ENCODE measurements at regions not wholly inside any gene's neighbourhood (a gene's known extent, or its start where the extent isn't known, plus 50 kb on each side); places are given as distances from the start of the nearest gene placed in this dataset.

DNA sequence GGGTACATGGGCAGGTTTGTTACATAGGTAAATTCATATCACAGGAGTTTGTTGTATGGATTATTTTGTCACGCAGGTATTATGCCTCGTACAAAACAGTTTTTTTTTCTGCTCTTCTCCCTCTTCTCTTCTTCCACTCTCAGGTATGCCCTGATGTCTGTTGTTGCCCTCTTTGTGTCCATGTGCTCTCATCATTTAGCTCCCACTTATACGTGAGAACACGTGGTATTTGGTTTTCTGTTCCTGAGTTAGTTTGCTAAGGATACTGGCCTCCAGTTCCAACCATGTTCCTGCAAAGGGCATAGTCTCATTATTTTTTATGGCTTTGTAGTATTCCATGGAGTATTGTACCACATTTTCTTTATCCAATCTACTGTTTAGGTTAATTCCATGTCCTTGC is 65.7 kb downstream of the UNC5CL start:
- no peak for DNase-seq

DNA sequence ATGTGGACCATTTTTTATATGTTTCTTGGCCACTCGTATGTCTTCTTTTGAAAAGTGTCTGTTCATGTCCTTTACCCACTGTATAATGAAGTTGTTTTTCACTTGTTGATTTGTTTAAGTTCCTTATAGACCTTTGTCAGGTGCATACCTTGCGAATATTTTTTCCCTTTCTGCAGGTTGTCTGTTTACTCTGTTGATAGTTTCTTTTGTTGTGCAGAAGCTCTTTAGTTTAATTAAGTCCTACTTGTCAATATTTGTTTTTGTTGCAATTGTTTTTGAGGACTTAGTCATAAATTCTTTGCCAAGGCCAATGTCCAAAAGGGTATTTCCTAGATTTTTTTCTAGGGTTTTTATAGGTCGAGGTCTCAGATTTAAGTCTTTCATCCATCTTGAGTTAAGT is 66.2 kb downstream of the UNC5CL start:
- no peak for DNase-seq

DNA sequence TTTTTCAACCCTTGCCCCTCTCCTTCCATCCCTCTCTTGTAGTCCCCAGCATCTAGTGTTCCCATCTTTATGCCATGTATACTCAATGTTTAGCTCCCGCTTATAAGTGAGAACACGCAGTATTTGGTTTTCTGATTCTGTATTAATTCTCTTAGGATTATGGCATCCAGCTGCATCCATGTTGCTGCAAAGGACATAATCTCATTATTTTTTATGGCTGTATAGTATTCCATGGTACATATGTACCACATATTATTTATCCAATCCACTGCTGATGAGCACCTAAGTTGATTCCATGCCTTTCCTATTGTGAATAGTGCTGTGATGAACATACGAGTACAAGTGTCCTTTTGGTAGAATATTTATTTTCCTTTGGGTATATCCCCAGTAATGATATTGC is 66.8 kb downstream of the UNC5CL start:
- DNase-seq: no peak

DNA sequence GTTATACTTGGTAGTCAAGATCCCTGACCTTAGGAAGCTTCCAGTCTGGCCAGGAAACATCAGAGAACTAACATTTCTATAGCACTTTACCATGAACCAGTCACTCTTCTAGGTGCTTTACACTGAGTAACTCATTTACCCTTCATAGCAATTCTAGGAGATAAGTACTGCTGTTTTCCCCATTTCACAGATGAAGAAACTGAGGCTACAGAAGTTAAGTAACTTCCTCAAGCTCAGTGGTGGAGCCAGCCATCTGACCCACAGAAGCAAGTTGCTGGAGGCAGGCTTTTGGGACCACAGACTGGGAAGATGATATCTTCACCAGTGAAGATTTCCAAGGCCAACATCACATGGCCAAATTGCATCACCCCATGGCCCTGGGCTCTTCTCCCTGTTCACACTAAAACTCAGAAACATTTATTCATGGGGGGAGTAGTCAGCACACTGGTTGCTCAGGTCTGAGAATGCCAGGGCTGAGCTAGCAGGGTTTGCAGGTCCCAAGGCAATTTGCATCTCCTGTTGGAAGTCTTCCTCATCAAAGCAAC is 70.3 kb downstream of the UNC5CL start:
- no peak for DNase-seq

DNA sequence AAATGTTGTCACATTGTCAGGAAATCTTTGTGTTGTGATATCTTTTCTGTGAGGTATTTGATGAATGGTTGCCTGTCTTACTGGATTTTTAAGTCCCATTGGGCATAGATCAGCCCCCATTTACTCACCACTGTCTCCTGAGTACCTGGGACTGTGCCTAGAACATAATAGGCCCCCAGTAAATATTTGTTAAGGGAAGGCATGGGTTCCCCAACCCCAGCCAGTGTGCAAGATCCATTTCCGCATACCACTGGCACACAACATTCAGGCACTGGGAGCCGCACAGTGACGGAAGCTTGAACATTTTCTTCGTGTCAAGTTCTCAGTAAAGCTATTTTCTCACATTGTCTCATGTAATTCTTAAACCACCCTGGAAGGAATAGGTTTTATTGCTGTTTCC is 72.2 kb downstream of the UNC5CL start:
- no peak for DNase-seq

DNA sequence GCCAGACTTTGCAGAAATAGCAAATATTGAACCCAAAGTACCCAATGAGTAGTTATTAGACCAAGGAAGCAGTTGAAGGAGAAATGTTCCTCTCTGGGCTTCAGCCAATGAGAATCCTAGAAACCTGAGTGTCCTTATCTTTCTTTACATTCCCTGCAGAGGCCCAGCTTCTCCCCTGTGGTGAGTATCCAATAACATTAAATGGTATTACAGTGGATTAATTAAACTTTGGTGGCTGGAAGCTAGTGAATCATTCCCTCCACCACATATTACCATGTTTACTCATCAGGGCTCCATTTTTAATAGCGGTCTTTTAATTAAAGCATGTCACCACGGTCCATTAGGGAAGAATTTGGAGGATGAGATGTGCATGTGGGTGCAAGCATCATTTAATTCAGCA is 74.0 kb downstream of the UNC5CL start:
- DNase-seq: no peak

DNA sequence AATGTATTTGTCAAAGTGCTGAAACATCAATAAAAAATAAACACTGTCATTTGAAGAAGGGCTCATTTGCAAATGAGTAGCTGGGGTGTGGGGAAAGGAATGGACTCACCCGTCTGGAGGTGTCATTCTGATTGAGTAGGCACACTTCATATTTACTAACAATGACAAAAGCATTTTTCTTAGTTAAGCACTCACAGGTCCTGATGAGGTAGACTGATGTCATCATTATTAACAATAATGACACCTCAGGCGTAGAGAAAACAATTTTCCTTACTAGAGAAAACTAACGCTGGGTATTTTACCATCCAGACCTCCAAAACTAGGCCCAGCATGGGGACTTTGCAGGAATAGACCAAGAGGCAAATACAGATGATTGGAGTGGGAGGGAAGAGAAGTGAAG is 76.0 kb downstream of the UNC5CL start:
- no peak for DNase-seq

DNA sequence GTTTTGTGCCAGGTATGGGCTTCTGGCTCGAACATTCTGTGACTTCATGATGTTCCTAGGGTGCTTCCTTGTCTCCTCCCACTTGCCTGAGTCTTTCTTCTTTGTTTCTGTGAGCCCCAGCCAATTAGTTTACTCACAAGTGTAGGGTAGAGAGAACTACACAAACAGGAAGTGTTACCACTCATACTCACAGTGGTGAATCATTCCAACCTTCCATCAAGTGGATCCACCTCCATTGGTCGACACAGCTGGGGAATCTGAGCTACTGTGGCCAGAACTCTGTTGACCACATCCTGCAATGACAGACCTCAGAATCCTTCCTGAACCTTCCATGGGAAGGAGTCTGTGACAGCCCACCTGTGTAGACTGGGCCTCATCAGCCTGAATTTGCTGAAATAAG is 76.8 kb downstream of the UNC5CL start:
- no peak for DNase-seq

DNA sequence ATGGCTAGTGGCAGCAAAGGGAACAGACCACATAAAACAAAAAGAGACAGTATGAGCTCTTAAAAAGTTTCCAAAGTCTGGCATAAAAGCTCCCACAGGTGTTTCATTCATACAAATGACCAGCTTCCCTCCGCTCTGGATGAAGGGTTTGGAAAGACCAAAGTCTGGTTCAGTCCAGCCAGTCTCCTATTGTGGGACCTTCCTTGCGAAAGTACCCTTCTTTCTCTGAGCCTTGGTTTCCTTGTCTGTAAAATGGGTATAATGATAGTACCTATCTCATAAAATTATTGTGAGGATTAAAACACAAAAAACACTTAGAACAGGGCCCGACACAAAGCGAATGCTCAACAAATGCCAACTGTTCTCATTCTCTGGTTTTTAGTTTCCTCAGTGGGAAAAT is 77.2 kb downstream of the UNC5CL start:
- no peak for DNase-seq

DNA sequence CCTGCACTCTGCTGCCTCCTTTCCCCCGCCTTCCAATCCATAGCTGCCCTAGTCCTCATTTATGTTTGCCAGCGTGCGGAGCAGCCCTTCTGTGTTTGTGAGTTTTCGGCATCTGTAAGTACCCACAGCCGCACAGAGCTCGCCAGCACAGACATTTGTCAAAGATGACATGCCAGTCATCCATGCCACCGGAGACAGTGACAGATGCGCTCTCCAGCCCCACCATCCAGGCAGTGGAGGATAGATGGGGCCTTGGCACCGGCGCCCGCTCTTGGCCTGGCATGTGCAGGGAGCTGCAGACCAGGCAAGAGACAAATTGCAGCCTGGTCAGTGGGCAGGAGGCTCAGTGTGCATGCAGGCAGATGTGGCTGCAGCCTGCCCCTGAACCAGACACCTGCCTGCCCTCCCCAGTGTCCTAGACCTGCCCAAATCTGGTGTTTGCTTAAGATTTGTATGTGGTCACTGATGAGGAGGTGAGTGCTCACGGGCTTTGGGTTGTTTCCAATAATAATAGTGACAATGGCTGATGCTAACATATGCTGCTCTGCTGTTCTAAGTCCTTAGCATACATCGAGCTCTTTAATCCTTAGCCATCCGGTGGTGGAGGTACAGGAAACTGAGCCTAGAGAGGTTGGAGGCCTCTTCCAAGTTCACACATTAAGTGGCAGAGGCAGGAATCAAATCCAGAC is 78.1 kb downstream of the UNC5CL start:
- DNase-seq: no peak

DNA sequence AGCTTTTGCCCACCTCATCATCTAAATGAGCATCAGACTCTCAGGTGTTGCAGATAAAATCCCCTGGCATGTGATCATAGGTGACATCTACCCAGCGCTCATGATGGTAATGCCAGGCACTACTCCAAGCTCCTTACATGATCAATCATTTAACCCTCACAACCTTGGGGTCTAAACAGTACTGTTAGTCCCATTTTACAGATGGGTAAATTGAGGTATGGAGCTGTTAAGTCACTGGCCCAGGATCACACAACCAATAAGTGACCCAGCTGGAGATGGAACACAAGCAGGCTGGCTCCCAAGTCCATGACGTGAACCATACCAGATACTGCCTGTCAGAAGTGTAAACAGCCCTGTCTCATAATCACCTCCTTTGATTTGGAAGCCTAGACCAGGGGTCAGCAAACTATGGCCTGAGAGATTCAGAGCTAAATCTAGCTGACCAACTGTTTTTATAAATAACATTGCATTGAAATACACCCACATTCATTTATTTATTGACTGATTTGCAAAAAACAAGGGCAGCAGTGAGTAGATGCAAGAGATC is 79.2 kb downstream of the UNC5CL start:
- DNase-seq: no peak

DNA sequence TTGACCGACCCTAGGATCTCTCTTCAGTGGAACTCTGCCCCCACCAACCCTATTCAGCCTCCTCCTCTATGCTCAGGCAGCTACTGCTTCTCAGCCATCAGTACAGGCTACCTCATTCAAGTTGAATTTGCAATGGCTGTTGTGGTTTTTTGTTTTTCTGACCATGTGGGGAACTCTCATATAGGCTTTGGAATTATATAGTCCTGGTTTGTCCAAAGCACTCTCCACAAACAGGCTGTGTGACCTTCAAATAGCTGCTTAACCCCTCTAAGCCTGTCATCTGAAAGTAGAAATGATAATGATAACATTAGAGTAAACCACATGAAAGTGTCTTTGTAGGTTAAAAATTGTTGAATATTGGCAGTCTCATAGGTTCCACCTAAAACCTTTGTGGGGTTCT is 80.3 kb downstream of the UNC5CL start:
- no peak for DNase-seq

DNA sequence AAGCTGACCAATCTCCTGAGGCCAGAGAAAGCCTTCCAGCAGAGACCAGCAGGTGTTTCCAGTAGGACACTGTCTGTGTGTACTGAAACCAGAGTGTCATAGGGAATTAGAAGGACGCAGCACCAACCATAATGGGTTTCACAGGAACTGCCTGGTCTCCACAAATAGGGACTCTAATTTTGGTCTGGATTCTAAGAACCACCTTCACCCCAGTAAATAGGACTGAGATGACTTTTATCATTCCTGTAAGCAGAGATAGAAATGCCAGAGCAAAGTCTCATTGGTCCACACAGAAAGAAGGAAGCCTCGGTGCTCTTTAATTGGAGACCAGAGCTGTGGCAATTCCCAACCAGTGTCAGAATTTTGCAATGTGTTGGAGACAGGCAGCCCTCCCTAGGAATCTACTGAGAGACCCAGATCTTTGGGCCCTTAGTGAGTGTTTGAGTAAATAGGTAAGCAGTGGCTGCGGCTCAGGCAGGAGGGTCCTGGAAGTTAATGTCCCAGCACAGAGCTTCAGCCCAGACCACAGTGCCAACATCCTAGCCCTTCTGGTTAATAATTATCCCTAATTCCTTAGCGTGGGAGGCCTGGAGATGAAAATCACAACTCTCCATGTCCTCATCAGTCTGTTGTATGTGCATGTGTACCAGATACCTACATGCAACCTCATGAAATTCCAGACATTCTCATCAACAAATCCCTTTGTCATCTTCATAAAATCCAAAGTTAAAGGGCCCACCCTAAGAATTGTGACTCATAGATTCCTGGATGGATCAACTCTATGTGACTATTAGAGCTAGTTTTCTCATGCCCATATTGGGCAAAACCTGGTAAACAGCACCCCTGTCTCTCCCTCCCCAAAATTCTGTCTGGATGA is 81.2 kb downstream of the UNC5CL start:
- DNase-seq: no peak

DNA sequence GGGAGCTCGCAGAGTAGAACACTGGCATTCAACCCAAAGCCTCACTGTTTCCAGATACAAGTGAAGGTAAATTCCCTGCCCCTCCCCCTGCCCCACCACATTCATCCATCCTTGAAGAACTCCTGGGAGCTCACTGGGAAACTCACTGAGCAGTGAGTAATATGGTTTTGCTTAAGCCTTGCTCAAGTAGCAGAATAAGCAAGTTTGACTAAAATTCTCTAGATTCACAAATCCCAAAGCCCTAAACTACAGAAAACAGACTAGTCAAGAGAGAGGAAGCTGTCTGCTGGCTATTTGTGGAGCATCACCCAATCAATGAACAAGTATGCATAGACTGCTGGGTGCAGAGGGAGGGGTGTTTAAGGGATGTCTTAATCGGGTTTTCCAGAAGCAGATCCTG is 82.1 kb downstream of the UNC5CL start:
- no peak for DNase-seq

DNA sequence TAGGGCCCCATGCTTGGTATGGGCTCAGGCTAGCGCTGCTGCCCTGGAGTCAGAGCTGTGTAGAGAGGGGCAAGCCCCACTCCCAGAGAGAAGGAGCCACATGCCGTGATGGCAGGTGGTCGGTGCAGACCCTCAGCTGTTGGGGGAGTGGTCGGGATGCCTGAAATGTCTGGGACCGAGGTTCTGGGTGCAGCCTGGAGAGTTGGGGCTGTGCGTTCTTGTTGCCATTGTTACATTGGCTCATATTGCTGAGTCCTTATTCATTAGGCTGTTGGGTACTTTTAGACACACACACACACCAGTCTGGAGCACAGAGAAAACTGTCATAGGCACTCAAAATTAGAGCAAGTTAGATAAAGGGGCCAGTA is 83.9 kb downstream of the UNC5CL start:
- DNase-seq: no peak

DNA sequence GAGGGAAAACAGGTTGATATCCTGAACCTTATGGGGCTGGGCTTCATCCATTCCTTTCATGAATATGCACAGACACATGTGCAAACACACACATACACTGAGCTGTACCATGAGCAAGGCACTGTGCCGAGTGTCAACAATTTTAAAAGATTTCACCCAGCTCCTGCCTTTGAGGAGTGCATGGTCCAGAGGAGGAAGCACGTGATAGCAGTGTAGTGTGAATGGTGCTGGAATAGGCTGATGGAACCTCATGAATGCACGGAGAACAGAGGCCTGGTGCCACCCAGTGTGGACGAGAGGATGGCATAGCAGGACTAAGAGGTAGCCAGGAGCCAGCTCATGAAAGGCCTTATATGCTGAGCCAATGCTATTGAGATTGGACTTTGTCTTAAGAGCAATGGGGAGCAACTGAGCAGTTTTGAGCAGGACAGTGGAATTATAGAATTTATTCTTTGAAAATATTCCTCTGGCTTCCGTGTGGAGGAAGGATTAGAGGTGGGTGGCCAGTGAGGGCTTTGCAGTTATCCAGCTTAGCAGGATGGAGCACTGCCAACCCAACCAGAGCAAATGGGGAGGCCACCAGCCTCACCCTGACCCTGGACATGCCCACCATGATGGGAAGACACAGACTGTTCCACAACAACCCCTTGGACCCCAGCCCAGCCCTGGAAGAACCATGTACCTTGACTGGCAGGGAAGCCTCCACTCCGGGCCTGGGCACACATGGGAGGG is 84.4 kb downstream of the UNC5CL start:
- DNase-seq: no peak

DNA sequence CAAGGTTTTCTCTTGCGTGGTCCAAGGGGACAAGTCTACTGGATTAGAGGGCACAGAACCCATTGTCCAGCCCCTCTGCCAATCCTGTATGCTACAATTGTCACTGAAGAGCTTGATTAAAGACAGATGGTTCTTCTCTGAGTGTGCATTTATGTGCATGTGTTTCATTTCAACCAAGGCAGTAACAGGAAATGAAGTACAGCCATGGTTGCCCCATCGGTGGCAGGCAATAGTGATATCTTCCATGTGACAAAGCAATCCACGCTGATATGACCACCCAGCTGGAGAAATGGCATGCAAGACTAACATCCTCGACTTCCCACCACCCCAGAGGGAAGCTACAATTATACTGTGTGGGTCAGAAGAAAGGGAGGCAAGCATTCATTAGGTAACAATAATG is 85.5 kb downstream of the UNC5CL start:
- no peak for DNase-seq

DNA sequence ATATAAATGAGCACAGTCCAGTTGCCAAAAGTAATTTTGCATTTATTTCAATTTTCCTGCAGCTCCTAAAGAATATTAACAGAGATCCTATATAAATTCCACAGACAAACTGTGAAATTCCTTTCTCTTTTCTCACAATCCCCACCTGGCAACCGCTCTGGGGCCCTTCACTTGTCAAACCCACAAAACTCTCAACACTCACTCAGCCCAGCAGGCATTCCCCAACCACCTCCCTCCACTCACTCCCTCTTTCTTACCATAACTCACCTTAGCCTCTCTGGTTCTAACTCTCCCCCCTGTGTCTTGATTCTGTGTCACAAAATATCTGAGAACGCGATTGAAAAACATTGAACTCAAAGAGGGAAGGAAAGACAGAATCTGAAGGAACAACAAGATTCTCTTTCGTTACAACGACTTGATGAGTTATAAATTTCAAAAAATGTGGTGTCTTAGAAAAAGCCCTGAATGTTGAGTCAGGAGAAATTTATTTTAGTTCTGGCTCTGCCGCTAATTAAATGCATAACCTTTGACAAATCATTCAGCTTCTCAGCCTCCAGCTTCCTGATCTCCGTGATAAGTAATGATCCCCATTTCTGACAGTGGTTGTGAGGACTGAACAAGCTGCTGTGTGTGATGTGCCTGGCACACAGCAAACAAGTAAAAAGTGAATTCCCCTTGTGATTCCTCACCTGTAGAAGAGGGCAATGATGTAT is 87.9 kb downstream of the UNC5CL start:
- no peak for DNase-seq

DNA sequence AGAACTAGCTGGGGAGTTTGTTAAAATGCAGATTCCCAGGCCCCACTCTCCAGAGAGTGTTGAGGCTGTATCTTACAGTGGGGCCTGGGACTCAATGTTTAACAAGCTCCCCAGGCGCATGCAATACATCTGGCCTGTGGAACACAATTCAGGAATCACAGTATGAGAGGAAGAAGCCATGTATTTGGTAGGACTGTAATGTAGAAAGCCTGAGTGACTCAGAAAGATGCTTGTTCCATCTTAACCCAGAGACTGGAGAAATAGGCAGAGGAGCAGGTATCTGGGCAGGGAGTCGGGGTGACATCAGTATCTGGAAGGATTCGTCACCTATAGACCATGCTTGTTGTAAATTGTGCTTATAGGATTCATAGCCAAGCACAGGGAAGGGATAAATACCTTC is 90.5 kb downstream of the UNC5CL start:
- no peak for DNase-seq

DNA sequence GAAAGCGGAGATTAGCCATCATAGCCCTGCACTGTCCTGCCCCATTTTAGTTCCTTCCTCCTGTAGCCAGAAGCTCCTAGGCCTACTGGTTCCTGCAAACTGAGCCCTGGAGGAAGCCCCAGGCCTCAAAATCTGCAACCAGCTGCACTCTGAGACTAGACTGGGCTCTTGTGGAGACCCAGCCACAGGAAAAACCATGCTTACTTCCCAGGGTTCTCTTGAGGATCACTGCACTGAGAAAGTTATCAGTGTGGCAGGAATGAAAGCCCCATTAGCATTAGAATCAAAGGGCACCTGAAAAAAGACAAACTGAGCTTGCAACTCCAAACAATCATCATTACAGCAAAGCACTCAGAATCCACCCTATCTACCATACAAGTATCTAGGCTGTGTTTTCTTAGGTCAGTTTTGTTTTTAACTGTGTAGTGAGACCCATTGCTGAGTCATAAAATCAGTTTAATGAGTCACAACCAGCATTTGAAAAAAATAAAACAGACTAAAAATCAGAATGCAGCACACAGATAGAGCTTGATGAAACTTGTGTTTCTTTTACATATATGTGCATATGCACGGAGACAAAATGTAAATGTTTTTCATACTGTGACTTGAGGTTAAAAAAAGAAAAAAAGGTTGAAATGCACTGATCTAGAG is 91.0 kb downstream of the UNC5CL start:
- no peak for DNase-seq

DNA sequence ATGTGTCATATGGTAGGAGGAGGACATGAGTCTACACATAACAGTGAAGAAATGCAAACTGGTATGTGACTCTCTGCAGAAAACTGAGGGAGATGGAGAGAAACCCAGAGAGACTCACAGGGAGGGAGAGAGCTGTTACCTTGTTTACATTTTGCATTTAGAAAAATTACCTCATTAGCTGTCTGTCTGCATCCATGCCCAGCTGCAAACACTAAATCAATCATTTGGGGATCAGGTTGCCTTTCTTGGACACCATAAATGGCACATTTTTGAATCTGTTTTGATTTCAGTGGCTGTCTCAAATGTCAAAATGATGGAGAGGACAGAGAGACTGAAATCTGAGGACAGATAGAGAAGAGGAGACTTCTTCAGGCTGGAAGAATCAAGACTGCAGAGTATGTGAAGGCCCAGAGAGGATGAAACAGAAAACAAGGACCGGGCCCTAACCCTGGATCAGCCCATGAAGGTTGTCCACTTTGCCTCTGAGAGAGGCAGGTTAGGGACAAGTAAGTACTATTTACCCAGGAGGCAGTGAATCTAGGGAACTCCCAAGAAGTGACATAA is 92.2 kb downstream of the UNC5CL start:
- no peak for DNase-seq

DNA sequence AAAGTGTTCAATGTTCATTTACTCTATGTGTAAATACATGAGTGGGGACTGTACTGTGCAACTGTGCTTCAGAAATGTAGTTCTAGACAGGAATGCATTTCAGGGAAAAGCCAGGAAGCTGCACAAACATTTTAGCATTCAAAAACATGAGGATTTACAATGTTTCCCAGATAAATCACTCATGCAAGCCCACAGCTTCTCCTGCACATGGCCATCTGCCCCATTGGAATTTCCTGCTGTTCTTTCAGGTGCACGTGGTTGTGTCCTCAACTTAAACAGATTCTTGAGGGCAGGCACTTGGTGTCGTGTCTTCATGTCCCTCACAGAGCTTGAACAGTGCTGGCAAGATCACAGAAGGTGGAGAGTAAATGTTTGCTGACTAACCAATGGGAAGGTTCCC is 101.5 kb downstream of the UNC5CL start:
- DNase-seq: no peak
